ENCODE measurements at regions not wholly inside any gene's neighbourhood (a gene's known extent, or its start where the extent isn't known, plus 50 kb on each side); places are given as distances from the start of the nearest gene placed in this dataset.

DNA sequence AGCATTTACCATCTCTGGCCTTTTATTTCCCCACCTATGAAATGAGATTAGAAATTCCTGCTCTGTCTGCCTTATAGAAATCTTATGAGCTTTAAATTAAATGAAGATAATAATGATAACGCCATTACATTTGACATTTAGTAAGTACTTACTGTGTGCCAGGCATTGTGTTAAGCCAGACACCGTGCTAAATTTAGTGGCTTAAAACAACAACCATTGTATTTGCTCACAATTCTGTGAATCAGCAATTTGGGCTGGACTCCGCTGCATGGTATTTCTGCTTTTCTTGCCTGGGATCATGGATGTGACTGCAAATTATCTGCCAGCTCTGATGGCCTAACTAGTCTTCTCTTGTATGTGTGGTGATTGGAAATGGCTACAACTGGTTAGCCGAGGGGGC, 56.4 kb upstream of the CCDC6 start:
- H3K27ac Mint-ChIP-seq, result no peak overlapping the region
- no peaks in the 10 kb centered on the region for H3K36me3 Mint-ChIP-seq (ENCODE audit: low read depth)
- H3K27ac ChIP-seq (ENCODE audit: low read depth in 1 of 2, low read length in 2 of 2), result no peak overlapping the region
- no peaks in the 10 kb centered on the region for H3K4me1 Mint-ChIP-seq (ENCODE audit: low read depth)
- DNase-seq (no peak), ATAC-seq (ENCODE audit: poor library complexity) (no peak)
- H3K9me3 Mint-ChIP-seq, result no peaks in the 10 kb centered on the region
- POLR2A ChIA-PET, result no interaction called here
- H3K9me3 ChIP-seq (ENCODE audit: control insufficient read depth in 1 of 2, insufficient read depth in 1 of 2, low read length in 2 of 2), result no peaks in the 10 kb centered on the region
- no peaks in the 10 kb centered on the region for H3K27me3 ChIP-seq (ENCODE audit: control insufficient read depth in 1 of 2, insufficient read depth in 2 of 2, low read length in 2 of 2)
- peaks cover 21% of the 10 kb centered on the region for H3K27me3 Mint-ChIP-seq
- TF ChIP-seq, protein P1, sequence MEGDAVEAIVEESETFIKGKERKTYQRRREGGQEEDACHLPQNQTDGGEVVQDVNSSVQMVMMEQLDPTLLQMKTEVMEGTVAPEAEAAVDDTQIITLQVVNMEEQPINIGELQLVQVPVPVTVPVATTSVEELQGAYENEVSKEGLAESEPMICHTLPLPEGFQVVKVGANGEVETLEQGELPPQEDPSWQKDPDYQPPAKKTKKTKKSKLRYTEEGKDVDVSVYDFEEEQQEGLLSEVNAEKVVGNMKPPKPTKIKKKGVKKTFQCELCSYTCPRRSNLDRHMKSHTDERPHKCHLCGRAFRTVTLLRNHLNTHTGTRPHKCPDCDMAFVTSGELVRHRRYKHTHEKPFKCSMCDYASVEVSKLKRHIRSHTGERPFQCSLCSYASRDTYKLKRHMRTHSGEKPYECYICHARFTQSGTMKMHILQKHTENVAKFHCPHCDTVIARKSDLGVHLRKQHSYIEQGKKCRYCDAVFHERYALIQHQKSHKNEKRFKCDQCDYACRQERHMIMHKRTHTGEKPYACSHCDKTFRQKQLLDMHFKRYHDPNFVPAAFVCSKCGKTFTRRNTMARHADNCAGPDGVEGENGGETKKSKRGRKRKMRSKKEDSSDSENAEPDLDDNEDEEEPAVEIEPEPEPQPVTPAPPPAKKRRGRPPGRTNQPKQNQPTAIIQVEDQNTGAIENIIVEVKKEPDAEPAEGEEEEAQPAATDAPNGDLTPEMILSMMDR (IDR thresholded peaks at IDR 0.05), result no peak
- intact Hi-C loops (cut with DNase I, micrococcal nuclease), result no loop called here
- CTCF ChIA-PET, result no interaction called here
- H3K4me3 Mint-ChIP-seq, result no peak overlapping the region
- no peak overlapping the region for H3K4me3 ChIP-seq (ENCODE audit: low read length)
- H3K4me1 ChIP-seq (ENCODE audit: insufficient read depth, low read length), result no peaks in the 10 kb centered on the region
- no peaks in the 10 kb centered on the region for H3K36me3 ChIP-seq (ENCODE audit: insufficient read depth, low read length)

DNA sequence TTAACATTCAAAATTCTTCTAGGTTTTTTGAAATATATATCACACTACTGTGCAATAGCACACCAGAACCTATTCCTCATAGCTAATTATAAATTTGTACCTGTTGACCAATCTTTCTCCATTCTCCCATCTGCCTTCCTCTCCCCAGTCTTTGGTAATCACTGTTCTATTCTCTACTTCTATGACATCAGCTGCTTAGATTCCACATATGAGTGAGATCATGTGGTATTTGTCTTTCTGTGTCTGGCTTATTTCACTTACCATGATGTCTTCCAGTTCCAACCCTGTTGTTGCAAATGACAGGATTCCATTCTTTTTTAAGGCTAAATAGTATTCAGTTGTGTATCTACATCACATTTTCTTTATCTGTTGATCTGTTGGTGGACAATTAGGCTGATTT, 54.4 kb upstream of the CCDC6 start:
- DNase-seq (no peak), ATAC-seq (ENCODE audit: poor library complexity) (no peak)
- Mint-ChIP-seq H3K4me3 (no peak overlapping the region), H3K4me1 (ENCODE audit: low read depth) (no peaks in the 10 kb centered on the region), H3K9me3 (no peaks in the 10 kb centered on the region), H3K27me3 (peaks cover 21% of the 10 kb centered on the region), H3K27ac (no peak overlapping the region), H3K36me3 (ENCODE audit: low read depth) (no peaks in the 10 kb centered on the region)
- POLR2A ChIA-PET, result no interaction called here
- TF ChIP-seq, protein P1 (IDR thresholded peaks at IDR 0.05), result no peak
- no peaks in the 10 kb centered on the region for H3K36me3 ChIP-seq (ENCODE audit: insufficient read depth, low read length)
- intact Hi-C loops (cut with DNase I, micrococcal nuclease), result no loop called here
- H3K4me1 ChIP-seq (ENCODE audit: insufficient read depth, low read length), result no peaks in the 10 kb centered on the region
- H3K27me3 ChIP-seq (ENCODE audit: control insufficient read depth in 1 of 2, insufficient read depth in 2 of 2, low read length in 2 of 2), result no peaks in the 10 kb centered on the region
- CTCF ChIA-PET, result no interaction called here
- H3K4me3 ChIP-seq (ENCODE audit: low read length), result no peak overlapping the region
- H3K9me3 ChIP-seq (ENCODE audit: control insufficient read depth in 1 of 2, insufficient read depth in 1 of 2, low read length in 2 of 2), result no peaks in the 10 kb centered on the region
- H3K27ac ChIP-seq (ENCODE audit: low read depth in 1 of 2, low read length in 2 of 2), result no peak overlapping the region

DNA sequence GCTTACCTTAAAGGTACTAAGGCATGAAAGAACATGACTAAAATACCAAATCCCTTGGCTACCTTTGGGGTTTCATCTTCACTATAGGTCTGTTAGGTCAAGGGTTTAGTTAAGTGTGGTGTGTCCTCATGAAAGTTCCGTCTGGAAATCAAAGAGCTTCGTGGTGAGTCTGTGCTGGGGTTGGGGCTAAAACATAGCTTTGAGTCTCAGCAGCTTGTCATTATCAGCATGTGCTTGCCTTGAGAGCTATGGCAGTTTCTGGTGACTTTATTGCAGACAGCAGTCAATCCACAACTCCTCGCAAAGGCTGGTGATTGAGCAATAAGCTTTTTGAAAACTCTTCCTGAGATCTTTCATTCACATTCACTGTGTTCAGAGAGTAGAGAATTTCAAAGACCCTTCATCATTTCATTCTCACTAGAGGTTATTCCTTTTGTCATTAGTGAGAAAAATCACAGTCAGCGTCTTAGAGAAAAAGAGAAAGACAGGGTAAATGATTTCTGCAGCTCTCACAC, 53.2 kb upstream of the CCDC6 start:
- H3K27ac Mint-ChIP-seq, result no peak overlapping the region
- intact Hi-C loops (cut with DNase I, micrococcal nuclease), result no loop called here
- no peaks in the 10 kb centered on the region for H3K4me1 Mint-ChIP-seq (ENCODE audit: low read depth)

More for the DNA sequence above, 53.2 kb upstream of the CCDC6 start:
- ATAC-seq (ENCODE audit: poor library complexity), result no peak
- no peak overlapping the region for H3K27ac ChIP-seq (ENCODE audit: low read depth in 1 of 2, low read length in 2 of 2)
- ChIA-PET CTCF (no interaction called here), POLR2A (no interaction called here)
- H3K9me3 ChIP-seq (ENCODE audit: control insufficient read depth in 1 of 2, insufficient read depth in 1 of 2, low read length in 2 of 2), result no peaks in the 10 kb centered on the region
- H3K27me3 Mint-ChIP-seq, result peaks cover 21% of the 10 kb centered on the region
- H3K27me3 ChIP-seq (ENCODE audit: control insufficient read depth in 1 of 2, insufficient read depth in 2 of 2, low read length in 2 of 2), result no peaks in the 10 kb centered on the region
- H3K4me3 Mint-ChIP-seq, result no peak overlapping the region
- no peak overlapping the region for H3K4me3 ChIP-seq (ENCODE audit: low read length)
- H3K36me3 Mint-ChIP-seq (ENCODE audit: low read depth), result no peaks in the 10 kb centered on the region
- no peaks in the 10 kb centered on the region for H3K9me3 Mint-ChIP-seq
- no peaks in the 10 kb centered on the region for H3K36me3 ChIP-seq (ENCODE audit: insufficient read depth, low read length)
- no peaks in the 10 kb centered on the region for H3K4me1 ChIP-seq (ENCODE audit: insufficient read depth, low read length)
- TF ChIP-seq, protein P1 (IDR thresholded peaks at IDR 0.05), result no peak
- DNase-seq, result no peak

All from CD4-positive, alpha-beta T cell (primary cell).